GM12878 (cell line): ENCODE measurements at regions not wholly inside any gene's neighbourhood (a gene's known extent, or its start where the extent isn't known, plus 50 kb on each side); places are given as distances from the start of the nearest gene placed in this dataset. TPM values are rescaled to one million over a fixed set of nuclear protein-coding genes. Genes with fewer than 3 reads are reported as not detected.

Experiments used
- RUNX3 ChIP-seq: IDR thresholded peaks from 2 replicates; pipeline ENCODE4 v1.6.1; 2012; ENCODE audit warnings: low read length, inconsistent platforms
- SMC3 ChIP-seq: IDR thresholded peaks from 2 replicates; pipeline ENCODE4 v1.6.1; 2011; ENCODE audit warnings: low read length, improper control_type of control experiment, borderline replicate concordance
- small RNA-seq: library from RNA; depleted of rRNA; stranded (forward); fragments of <200 nt; gene quantifications from one replicate; pipeline ENCODE3, GENCODE V24; 2014

DNA sequence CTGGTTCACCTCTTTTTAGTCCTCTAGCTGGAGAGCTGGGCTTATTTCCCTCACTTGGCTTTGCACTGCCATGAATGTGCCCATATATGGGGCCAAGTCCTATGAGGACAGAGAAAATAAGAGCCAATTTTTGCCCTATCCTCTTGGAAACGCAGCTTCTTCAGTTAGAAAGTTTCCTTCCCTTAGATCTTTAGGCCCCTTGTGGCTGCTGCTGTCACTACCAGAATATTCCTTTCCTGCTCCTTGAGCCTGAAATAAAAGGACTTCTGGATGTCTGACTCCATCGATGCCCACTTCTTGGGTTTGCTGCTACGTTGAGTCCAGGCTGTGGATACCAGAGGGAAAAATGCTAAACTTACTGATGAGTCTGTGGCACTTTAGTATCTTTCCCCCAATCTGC, 487.1 kb downstream of the GRIN2A start (continued):
- TF ChIP-seq SMC3 (no peak), RUNX3 (no peak)

Small RNAs in the stretch of these regions (small RNA-seq; reads per million reads assigned to genes)
- gene RNA5SP403 (not detected), gene RNA5SP404 (not detected)
